GM23338 (cell line): ENCODE measurements at regions not wholly inside any gene's neighbourhood (a gene's known extent, or its start where the extent isn't known, plus 50 kb on each side); places are given as distances from the start of the nearest gene placed in this dataset.

Experiments used
- CREB1 ChIP-seq: fragments of 250-450 bp; sonication (Bioruptor Pico); IDR thresholded peaks from 2 replicates; pipeline ENCODE4 v1.5.0; 2020; ENCODE audit warnings: low read depth, mild to moderate bottlenecking, moderate library complexity
- EZH2 ChIP-seq: fragments of 200-600 bp; sonication (generic); IDR thresholded peaks from one replicate; pipeline ENCODE4 v1.8.0; 2017; ENCODE audit warnings: antibody characterized with exemption, mild to moderate bottlenecking, low read depth; ENCODE audit not compliant: unreplicated experiment
- EZH2phosphoT487 ChIP-seq: fragments of 200-600 bp; sonication (generic); IDR thresholded peaks from one replicate; pipeline ENCODE4 v1.8.1; 2018; ENCODE audit warnings: antibody characterized with exemption; ENCODE audit not compliant: unreplicated experiment
- JUNB ChIP-seq: IDR thresholded peaks from one replicate; pipeline ENCODE4 v1.6.1; 2016; ENCODE audit warnings: antibody characterized with exemption; ENCODE audit not compliant: unreplicated experiment
- POLR2AphosphoS5 ChIP-seq: IDR thresholded peaks from 2 replicates; pipeline ENCODE4 v1.6.1; 2016; ENCODE audit warnings: antibody characterized with exemption, low read depth
- REST ChIP-seq: IDR thresholded peaks from one replicate; pipeline ENCODE4 v1.6.1; 2018; ENCODE audit warnings: antibody characterized with exemption; ENCODE audit not compliant: unreplicated experiment
- STAT1 ChIP-seq: IDR thresholded peaks from one replicate; pipeline ENCODE4 v1.6.1; 2016; ENCODE audit warnings: antibody characterized with exemption; ENCODE audit not compliant: unreplicated experiment
- ZNF331 ChIP-seq: fragments of 250-450 bp; sonication (Bioruptor Pico); IDR thresholded peaks from 2 replicates; pipeline ENCODE4 v1.5.0; 2020; ENCODE audit warnings: low read depth, mild to moderate bottlenecking, moderate library complexity
- TF ChIP-seq, protein P1 (sequence below), 2 experiments: fragments of 200-600 bp in 1 of 2; sonication (generic) in 1 of 2; conservative IDR thresholded peaks; 2 replicates each; pipeline versions ENCODE4 v1.5.1 to v1.6.1; 2016 to 2017; ENCODE audit warnings: antibody characterized with exemption in 2 of 2, low read depth in 2 of 2, mild to moderate bottlenecking in 2 of 2, moderate library complexity in 1 of 2

GRCh38 chr11:16474659-16475058 is 118.3 kb upstream of the SOX6 start:
- TF ChIP-seq, protein P1, sequence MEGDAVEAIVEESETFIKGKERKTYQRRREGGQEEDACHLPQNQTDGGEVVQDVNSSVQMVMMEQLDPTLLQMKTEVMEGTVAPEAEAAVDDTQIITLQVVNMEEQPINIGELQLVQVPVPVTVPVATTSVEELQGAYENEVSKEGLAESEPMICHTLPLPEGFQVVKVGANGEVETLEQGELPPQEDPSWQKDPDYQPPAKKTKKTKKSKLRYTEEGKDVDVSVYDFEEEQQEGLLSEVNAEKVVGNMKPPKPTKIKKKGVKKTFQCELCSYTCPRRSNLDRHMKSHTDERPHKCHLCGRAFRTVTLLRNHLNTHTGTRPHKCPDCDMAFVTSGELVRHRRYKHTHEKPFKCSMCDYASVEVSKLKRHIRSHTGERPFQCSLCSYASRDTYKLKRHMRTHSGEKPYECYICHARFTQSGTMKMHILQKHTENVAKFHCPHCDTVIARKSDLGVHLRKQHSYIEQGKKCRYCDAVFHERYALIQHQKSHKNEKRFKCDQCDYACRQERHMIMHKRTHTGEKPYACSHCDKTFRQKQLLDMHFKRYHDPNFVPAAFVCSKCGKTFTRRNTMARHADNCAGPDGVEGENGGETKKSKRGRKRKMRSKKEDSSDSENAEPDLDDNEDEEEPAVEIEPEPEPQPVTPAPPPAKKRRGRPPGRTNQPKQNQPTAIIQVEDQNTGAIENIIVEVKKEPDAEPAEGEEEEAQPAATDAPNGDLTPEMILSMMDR (conservative IDR thresholded peaks at IDR 0.05; ENCODE audit: low read depth in 2 of 2) = no peak
- no peak for TF ChIP-seq POLR2AphosphoS5
- no peak for TF ChIP-seq JUNB
- TF ChIP-seq EZH2 = no peak
- no peak for TF ChIP-seq ZNF331 (CRISPR knock-in tag)
- no peak for TF ChIP-seq EZH2phosphoT487
- no peak for TF ChIP-seq REST
- no peak for TF ChIP-seq STAT1
- no peak for TF ChIP-seq CREB1
